GM18511 (cell line): ENCODE measurements at regions not wholly inside any gene's neighbourhood (a gene's known extent, or its start where the extent isn't known, plus 50 kb on each side); places are given as distances from the start of the nearest gene placed in this dataset.

Experiments used
- ATAC-seq: cut with Tn5 transposase; IDR thresholded peaks from one replicate; pipeline ENCODE4 v1.9.1; 2021; ENCODE audit warnings: mild to moderate bottlenecking, moderate library complexity; ENCODE audit not compliant: unreplicated experiment

DNA sequence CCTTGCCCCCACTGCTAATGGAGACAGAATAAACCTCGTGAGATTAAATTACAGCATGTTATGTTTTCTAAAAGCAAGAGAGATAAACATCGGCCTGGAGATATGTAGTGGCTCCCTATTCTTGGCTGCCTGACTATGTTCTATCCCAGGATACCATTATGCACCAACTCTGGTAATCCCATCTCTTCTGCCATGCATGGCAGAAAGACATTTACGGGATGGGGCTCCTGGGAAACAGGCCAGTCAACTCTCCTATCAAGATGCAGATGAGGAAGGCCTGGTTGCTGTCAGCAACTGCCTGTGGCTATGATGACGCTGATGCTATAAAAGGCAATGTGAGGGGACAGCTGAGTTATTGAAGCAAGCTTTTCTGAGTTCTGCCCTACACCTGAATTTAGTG lies 166.2 kb upstream of the VCX3A start:
- no peak for ATAC-seq

DNA sequence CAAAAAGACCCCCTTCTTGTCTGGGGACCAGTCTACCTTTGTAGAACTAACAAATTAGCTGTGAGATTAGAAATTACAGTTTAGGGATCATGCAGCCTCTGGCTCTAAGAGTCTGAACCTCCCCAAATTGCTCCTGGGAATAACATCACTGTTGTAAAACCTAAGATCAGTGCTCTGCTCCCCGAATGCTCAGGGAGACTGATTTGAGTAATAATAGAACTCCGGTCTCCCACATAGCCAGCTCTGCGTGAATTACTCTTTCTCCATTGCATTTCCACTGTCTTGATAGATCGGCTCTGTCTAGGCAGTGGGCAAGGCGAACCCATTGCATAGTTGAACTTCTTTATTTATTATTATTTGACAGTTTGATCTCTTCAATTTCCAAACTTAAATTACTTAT lies 160.8 kb upstream of the VCX3A start:
- ATAC-seq, result no peak

DNA sequence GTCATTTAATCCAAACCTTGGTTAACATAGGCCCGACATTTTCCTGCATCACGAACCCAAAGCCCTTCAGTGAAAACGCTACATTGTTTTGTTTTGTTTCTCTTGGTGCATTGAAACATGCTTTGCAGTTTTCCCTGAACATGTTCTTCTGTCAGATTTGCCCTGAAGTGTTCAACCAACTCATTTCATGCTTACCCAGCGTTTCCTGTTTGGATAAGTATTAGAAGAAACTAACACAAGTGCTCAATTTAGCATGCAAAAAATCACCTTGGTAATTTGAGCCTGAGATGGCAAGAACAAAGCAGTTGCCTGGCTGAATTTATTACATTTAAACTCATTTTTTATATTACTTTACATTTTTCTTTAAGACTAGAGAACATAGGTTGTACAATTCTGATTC lies 160.1 kb upstream of the VCX3A start:
- no peak for ATAC-seq

DNA sequence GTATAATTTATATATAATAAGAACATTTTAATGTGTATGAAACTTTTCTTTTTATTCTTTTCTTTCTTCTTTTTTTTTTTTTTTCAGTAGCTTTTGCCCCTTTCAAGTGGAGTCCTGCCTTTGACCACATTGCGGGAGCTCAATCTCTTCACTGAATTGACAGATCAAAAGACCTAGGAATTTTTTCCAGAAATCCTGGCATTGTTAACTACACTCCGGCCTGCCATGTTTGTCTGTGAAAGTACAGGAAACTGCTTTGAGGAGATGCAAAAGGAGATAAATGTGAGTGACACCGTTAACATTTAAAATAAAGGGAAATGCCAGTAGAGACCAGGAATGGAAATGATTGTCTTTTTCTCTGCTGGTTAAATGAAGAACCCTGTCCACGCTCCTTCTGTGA lies 159.3 kb upstream of the VCX3A start:
- no peak for ATAC-seq

DNA sequence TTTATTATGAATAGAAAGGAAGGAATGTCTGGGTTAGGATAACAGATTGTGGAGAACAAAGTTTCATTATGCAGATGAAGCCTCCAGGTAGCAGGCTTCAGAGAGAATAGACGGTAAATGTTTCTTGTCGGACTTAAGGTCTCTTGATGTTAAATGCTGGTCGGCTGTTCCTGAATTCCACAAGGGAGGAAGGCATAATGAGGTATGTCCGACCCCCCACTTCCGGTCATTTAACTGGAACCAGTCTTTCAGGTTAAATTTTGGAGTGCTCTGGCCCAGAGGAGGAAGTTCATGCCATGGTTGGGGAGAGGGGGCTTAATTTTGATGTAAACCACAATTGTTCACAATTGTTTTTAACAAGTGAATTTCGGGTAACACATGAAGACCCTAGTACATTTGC lies 158.1 kb upstream of the VCX3A start:
- ATAC-seq, result no peak

DNA sequence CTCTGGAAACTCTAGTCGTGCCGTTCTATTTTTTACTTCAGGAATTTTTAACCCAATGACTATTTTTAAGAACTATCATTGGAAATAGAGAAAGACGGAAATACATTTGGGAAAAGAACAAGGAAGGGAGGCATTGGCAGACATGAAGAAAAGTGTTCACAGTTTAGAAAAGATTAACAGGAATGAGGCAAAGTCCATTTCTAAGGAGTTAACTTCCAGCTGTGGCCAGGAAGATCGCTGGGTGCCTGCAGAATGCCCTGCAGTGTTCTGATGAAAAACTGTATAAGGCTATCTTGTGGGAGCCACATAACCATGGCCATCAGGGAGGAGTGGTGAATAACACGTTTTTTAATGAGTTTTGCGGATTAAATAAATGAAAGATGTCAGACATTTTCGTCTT lies 150.6 kb upstream of the VCX3A start:
- ATAC-seq, result no peak

DNA sequence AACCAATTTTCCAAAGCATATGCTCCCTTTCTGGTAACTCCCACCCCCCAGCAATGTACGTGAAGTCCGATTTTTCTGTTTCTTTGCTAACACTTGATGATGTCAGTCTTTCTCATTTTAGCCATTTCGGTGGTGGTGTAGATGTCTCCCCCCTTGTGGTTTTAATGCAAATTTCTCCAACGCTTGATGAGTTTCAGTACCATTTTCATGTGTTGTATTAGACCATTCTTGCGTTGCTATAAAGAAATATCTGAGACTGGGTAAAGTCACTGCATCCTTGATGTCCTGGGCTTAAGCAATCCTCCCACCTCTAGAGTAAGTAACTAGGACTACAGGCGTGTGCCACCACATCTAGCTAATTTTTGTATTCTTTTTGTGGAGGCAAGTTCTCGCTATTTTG lies 148.4 kb upstream of the VCX3A start:
- no peak for ATAC-seq

DNA sequence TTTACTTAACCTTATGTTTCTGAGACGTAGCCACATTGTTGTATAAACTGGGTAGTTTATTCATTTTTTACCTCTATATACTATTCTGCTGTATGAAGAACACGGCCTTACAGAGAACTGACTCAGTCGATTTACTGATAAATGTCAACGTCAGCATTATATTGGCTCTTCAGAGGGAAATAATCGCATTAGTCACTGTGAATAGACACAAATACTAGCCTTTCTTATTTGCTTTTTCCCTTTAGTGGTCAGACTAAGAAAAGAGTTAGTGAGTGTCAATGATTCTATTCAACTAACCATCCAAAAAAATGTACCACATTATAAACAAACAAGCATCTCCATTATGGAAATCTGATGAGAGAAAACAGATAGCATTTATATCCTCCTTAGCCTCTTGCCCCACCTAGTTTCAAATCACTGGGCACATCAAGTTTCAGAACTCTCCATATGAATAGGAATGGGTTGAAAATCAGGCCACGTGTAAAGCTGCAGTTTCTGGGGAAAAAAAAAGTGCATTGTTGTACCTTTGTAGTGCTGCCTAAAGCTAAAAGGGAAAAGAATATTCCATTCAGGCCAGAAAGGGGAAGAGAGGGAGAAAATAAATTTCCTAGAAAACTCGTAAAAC lies 146.7 kb upstream of the VCX3A start:
- no peak for ATAC-seq

DNA sequence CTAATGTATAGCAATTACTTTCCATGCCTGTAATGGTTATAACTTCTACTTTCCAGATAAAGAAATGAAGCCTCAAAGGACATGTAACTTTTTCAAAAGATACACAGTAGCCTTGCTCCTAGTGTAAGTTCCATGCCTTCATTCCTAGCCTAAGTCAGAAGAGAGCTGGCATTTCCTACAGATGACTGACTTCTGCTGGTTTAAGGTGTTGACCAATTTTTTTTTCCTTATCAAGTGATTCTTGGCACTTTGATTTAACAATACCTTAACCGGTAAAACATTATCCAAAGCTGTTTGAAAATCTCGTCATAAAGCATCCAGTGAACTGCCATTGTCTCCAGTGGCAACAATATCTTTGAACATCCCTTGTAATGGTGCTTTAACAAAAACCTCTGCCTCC lies 145.1 kb upstream of the VCX3A start:
- ATAC-seq, result no peak

DNA sequence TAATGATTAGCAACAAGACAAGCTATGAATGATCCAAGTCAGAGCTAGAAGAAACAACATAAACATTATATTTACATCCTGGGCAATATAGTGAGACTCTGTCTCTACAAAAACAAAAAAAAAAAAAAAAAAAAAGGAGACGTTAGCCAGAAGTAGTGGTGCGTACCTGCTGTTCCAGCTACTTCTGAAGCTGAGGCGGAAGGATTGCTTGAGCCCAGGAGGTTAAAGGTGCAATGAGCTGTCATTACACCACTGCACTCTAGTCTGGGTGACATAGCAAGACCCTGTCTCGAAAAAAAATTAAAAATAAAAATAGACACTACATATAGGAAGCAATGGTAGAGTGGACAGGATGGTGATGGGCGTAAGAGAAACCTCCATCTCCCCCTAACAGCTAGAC lies 144.6 kb upstream of the VCX3A start:
- ATAC-seq, result no peak

DNA sequence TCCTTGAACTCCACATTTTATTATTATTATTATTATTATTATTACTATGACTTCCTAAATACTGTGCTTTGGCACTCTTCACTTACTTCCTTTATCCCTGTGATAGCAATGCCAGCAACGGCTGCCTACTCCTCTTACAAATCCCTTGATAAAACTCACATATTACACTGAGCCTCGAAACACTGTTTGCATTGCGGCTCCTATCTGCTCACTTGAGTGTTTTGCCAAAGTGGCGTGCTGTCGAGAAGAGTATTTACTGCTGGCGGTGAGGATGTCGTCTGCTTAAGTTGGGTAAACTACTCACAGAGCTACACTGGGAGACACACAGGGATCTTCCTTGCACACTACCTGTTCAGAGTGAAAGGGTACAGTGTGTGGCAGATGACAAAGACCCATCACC lies 143.4 kb upstream of the VCX3A start:
- no peak for ATAC-seq

DNA sequence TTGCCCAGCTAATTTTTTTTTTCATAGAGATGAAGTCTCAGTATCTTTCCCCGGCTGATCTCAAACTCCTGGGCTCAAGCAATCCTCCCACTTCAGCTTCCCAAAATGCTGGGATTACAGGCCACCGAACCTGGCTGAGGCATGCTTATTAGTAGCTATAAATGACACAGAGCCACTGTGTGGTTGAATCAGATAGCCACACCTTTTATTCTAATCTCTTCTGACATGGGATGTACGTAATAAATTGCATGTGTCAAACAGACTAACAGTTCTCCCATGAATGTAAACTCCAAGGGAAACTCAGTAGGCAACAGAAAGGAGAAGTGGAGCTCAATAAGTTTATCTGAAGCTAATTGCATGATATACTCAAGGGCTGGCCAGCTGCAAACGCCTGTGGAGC lies 139.8 kb upstream of the VCX3A start:
- ATAC-seq, result no peak

DNA sequence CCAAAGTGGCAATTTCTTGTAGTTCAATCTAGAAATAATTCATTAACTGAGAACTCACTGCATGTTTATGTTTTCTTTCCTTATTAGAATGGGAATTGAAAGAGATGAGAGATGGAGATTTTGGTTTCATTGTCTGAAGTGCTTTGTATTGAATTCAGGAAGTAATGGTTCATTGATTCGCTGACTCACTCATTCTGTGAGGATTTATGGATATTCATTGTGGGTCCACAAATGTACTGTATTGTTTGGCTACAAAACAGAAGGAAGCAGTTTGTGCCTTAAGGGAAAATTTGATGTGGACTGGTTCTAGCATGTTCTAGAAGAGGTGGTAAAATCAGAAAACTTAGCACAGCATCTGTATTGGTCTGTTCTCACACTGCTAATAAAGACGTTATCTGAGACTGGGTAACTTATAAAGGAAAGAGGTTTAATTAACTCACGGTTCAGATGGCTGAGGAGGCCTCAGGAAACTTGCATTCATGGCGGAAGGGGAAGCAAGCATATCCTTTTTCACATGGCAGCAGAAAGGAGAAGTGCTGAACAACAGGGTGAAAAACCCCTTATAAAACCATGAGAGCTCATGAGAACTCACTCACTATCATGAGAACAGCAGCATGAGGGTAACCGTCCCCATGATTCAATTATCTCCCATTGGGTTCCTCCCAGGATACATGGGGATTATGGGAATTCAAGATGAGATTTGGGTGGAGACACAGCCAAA lies 132.3 kb upstream of the VCX3A start:
- peak; percentile 73 for ATAC-seq

DNA sequence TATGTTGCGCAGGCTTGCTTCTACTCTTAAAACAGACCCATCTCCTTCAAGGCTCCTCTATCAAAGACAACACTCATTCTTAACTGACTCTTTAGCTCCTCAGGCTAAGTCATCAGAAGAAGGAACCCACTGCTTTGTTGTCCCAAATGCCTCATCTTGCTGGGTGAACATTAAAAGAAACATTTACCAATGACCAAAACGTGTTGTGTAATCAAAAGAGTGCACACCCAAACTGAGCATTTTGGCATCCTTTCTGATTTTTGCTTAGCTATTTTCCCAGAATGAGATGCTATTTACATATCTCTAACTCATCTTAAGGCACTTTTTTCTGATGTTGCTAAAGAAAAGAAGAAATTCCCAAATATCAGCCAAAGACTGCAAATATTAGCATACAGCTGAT lies 131.7 kb upstream of the VCX3A start:
- ATAC-seq, result no peak

DNA sequence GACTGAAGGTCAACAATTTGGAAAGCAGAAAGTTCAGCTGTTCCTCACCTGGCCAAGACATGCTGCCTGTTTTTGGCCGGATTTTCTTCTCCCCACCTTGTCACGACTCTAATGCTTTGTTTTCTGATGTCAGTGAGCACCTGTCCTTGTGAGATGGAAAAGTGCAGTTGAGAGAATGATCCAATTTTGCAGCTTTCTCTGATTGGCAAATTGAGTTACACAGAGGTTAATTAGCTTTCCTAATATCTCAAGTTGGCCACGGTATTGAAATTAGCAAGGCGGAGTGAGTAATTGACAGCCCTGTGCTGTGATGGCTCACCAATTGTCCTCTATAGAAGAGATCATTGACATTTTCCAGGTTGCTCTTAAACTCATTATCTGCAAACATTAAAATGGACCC lies 126.8 kb upstream of the VCX3A start:
- no peak for ATAC-seq

DNA sequence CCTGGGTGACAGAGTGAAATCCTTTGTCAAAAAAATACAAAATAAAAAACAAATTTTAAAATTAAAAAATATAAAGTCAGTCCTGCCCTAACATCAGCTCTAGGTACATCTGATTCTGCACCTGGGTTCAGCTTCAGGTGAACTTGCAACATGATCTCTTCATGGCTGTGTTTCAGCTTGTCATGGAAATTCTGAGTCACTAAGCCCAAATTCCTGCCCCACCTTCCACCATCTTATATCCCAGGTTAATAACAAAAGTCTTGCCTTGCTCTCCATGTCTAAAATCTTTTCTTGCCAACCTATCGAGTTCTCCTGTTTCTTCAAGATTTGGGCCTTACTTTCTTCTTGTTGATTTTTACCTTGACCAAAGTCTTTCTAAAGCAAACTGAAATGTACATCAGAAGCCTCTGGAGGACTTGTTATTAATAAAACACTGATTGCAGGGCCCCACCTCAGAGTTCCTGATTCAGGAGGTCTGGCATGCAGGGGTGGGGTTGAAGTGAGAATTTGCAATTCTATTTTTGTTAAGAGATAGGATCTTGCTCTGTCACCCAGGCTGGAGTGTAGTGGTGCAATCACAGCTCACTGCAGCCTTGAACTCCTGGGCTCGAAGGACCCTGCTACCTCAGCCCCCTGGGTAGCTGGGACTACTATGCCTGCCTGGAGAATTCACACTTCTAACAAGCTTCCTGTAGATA lies 125.8 kb upstream of the VCX3A start:
- no peak for ATAC-seq

DNA sequence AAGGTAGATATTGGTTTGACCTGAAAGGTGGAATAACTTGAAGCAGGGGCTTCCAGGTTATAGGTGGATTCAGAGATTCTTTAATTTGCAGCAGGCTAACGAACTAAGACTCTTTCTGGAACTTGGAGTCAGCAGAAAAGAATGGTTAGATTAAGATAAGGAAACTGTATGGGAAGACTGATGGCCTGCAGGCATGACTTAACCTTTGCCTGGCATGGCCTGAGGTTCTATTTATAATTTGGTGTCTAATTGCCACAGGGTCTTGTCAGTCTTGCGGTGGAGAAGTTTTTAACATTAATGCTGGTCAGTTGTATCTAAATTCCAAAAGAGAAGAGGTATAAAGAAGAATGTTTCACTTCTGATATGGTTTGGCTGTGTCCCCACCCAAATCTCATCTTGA lies 110.3 kb upstream of the VCX3A start:
- no peak for ATAC-seq

DNA sequence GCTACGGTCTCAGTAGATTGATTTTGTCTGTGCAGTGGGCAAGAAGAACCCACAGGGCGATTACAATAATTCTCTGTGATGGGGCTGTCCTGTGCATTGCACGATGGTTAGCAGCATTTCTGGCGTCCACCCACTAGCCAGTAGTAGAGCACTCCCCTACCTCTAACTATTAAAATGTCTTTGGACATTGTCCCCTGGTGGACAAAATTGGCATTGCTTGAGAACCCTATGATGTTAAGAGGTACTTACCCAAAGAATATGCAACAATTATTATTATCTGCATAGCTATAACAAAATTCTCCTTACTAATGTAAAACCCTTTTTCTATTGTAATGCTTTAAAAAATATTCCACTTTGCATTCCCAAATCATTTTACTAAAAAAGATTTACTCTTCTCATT lies 109.5 kb upstream of the VCX3A start:
- no peak for ATAC-seq

DNA sequence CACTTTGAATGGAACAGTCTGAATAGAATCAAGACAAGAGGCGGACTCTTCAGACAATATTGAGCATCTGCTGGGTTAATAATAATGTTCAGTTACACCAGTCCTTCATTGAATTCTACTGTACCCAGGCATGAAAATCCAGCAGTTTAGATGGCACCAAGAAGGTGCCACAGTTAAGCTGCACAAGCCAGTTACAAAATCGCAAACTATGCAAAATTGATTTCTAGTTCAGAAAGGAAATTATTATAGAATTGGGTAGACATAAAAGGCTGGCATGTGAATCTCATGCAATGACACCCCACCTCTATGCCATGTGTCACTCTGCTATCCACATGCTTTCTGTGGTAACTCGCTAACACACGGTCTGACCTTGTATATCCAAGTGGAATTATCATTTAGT lies 105.8 kb upstream of the VCX3A start:
- ATAC-seq, result no peak

DNA sequence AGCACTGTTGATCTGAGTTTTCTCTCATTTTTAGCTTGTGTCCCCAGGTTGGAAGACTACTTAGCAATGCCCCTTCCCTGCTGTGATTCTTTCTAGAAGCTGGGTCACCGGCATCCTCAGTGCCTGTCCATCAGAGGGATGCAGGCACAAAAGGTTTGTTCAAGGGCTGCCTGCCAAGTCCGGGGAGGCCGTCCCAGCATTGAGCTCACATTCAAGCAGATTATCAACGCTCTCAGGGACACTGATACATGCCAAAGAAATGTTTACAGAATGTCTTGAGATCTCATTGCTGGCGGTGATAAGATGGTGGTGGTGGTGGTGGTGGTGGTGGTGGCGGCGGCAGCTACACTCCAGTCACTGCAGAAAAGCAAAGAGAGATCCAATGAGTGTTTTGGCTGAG lies 79.6 kb upstream of the VCX3A start:
- ATAC-seq, result no peak

DNA sequence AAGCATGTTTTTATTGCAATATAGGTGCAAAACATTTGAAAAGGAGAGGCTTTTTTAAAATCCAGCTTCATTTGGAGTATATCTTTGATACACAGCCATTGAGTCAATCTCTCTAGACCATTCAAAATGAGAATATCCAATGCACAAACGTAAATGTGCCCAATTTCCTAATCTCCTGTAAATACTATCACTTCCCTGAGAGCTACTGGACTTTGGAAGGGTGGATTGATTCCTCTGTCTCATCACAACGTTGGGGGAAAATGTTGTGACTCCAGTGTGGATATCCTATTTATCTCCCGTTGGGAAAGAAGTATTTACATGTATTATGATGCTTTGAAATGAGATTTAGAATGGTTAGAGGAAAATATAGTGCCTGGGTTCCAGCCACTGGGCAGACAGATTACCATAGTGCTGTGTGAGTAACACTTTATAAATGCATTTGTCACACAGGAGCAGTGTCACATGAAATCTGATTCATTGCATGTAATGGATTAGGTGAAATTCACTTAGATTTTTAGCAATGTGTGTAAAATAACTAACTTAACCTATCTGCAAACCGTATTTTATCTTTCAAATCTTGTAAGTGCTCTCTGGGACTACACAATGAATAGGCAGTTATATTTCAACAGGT lies 64.4 kb upstream of the VCX3A start:
- ATAC-seq, result no peak
